ENCODE measurements at regions not wholly inside any gene's neighbourhood (a gene's known extent, or its start where the extent isn't known, plus 50 kb on each side); places are given as distances from the start of the nearest gene placed in this dataset.

DNA sequence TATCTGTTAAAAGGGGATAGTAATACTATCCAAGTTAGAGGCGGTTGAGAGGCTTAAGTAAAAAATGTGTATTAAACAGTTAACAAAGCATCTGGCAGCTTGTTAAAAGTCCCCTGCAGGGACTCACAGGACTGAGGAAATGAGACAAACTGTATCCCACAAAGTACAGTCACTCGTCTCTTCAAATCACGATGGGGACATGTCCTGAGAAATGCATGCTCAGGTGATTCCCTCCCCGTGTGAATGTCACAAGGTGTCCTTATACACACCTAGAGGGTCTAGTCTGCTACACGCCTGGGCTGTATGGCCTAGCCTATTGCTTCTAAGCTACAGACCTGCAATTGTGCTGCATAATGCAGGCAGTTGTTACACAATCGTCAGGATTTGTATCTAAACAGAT lies 237.0 kb downstream of the IRX2 start:
- H3K27ac Mint-ChIP-seq = peak overlapping the region; percentile 83
- Histone ChIP-seq H3K4me3 (no peak overlapping the region), H2AFZ (replicated peaks) (peak overlapping the region; percentile 3), H3K36me3 (no peaks in the 10 kb centered on the region), H4K20me1 (ENCODE audit: low read depth) (no peaks in the 10 kb centered on the region), H3K27me3 (no peaks in the 10 kb centered on the region), H3K27ac (no peak overlapping the region), H3K79me2 (ENCODE audit: low read depth) (no peaks in the 10 kb centered on the region), H3K9me3 (ENCODE audit: low read depth) (no peaks in the 10 kb centered on the region), H3K4me2 (no peak overlapping the region), H3F3A (ENCODE audit: low read depth) (no peaks in the 10 kb centered on the region), H3K9ac (no peak overlapping the region), H3K4me1 (peaks cover 23% of the 10 kb centered on the region)
- TF ChIP-seq EZH2phosphoT487 (IDR thresholded peaks at IDR 0.05) (no peak), EZH2 (IDR thresholded peaks at IDR 0.05) (no peak)
- TF ChIP-seq, protein P1, sequence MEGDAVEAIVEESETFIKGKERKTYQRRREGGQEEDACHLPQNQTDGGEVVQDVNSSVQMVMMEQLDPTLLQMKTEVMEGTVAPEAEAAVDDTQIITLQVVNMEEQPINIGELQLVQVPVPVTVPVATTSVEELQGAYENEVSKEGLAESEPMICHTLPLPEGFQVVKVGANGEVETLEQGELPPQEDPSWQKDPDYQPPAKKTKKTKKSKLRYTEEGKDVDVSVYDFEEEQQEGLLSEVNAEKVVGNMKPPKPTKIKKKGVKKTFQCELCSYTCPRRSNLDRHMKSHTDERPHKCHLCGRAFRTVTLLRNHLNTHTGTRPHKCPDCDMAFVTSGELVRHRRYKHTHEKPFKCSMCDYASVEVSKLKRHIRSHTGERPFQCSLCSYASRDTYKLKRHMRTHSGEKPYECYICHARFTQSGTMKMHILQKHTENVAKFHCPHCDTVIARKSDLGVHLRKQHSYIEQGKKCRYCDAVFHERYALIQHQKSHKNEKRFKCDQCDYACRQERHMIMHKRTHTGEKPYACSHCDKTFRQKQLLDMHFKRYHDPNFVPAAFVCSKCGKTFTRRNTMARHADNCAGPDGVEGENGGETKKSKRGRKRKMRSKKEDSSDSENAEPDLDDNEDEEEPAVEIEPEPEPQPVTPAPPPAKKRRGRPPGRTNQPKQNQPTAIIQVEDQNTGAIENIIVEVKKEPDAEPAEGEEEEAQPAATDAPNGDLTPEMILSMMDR (IDR thresholded peaks at IDR 0.05) = no peak
- H3K36me3 Mint-ChIP-seq = no peaks in the 10 kb centered on the region
- H3K4me1 Mint-ChIP-seq = peaks cover 50% of the 10 kb centered on the region
- peaks cover 7% of the 10 kb centered on the region for H3K27me3 Mint-ChIP-seq (ENCODE audit: insufficient read depth, low read depth)
- peak; percentile 28 for DNase-seq (ENCODE audit: low spot score)
- H3K4me3 Mint-ChIP-seq = no peak overlapping the region
- peaks cover 2% of the 10 kb centered on the region for H3K9me3 Mint-ChIP-seq

GRCh38 chr5:2511706-2512105 lies 239.8 kb downstream of the IRX2 start:
- H3K9ac ChIP-seq = no peak overlapping the region
- no peak for TF ChIP-seq EZH2phosphoT487 (IDR thresholded peaks at IDR 0.05)
- TF ChIP-seq EZH2 (IDR thresholded peaks at IDR 0.05) = no peak
- TF ChIP-seq, protein P1 (IDR thresholded peaks at IDR 0.05) = no peak
- H4K20me1 ChIP-seq (ENCODE audit: low read depth) = no peaks in the 10 kb centered on the region
- peaks cover 4% of the 10 kb centered on the region for H3K27me3 Mint-ChIP-seq (ENCODE audit: insufficient read depth, low read depth)
- H3K79me2 ChIP-seq (ENCODE audit: low read depth) = no peaks in the 10 kb centered on the region
- H3K27ac ChIP-seq = no peak overlapping the region
- no peaks in the 10 kb centered on the region for H3K36me3 ChIP-seq
- H3K27ac Mint-ChIP-seq = no peak overlapping the region
- H3K9me3 ChIP-seq (ENCODE audit: low read depth) = no peaks in the 10 kb centered on the region
- H3K4me2 ChIP-seq = no peak overlapping the region
- no peak overlapping the region for H2AFZ ChIP-seq (replicated peaks)
- no peaks in the 10 kb centered on the region for H3F3A ChIP-seq (ENCODE audit: low read depth)
- H3K4me1 ChIP-seq = peaks cover 23% of the 10 kb centered on the region
- H3K4me3 Mint-ChIP-seq = no peak overlapping the region
- H3K9me3 Mint-ChIP-seq = peaks cover 4% of the 10 kb centered on the region
- H3K4me3 ChIP-seq = no peak overlapping the region
- H3K27me3 ChIP-seq = no peaks in the 10 kb centered on the region
- H3K4me1 Mint-ChIP-seq = peaks cover 39% of the 10 kb centered on the region
- DNase-seq (ENCODE audit: low spot score) = no peak
- H3K36me3 Mint-ChIP-seq = no peaks in the 10 kb centered on the region

DNA sequence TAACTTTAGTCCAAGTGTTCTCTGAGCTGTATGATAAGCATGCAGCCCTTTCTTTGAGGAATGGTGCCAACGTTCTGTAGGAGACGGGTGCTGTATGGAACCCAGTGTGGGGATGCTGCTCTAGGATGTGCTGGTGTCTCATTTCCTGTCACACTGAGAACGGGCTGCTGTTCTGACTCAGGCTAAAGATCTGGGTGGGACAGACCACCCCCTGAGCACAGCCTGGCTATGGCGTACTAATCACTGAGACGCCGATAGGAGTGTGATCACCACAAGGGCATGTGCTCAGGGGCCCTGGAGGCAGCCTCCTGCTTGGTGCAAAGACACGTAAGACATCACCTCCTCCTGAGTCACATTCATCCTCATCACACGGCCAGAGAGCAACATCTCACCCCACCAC lies 240.4 kb downstream of the IRX2 start:
- H3K4me1 Mint-ChIP-seq = peaks cover 34% of the 10 kb centered on the region

DNA sequence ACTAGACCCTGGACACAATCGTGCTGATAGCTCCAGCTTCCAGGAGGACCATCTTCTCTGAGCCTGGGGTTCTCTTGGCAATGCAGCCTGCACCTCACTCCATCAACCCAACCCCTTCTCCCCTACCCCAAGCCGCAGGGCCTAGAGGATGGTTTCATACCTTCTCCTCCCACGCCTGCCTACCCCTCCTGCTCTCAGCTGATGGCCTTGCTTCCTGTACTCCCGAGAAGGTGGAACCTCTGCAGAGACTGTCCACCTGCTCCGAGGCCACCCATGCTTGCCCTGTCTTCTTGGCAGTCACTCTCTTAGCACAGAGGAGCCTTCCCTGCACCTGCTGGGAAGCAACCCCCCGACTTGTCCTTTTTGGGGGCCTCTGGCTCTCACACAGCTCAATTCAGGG lies 241.9 kb downstream of the IRX2 start:
- TF ChIP-seq EZH2 (IDR thresholded peaks at IDR 0.05) (no peak), EZH2phosphoT487 (IDR thresholded peaks at IDR 0.05) (no peak)
- TF ChIP-seq, protein P1 (IDR thresholded peaks at IDR 0.05) = no peak
- no peak overlapping the region for H3K4me2 ChIP-seq
- peaks cover 4% of the 10 kb centered on the region for H3K27me3 Mint-ChIP-seq (ENCODE audit: insufficient read depth, low read depth)
- DNase-seq (ENCODE audit: low spot score) = no peak
- no peaks in the 10 kb centered on the region for H3K9me3 ChIP-seq (ENCODE audit: low read depth)
- no peak overlapping the region for H3K9ac ChIP-seq
- no peak overlapping the region for H3K27ac ChIP-seq
- no peak overlapping the region for H2AFZ ChIP-seq (replicated peaks)
- H3K27me3 ChIP-seq = no peaks in the 10 kb centered on the region
- H3K9me3 Mint-ChIP-seq = peaks cover 4% of the 10 kb centered on the region
- peak overlapping the region; percentile 10 for H3K27ac Mint-ChIP-seq
- H3K36me3 ChIP-seq = no peaks in the 10 kb centered on the region
- peaks cover 6% of the 10 kb centered on the region for H3K4me1 ChIP-seq
- H3K4me3 ChIP-seq = no peak overlapping the region
- no peak overlapping the region for H3K4me3 Mint-ChIP-seq
- peaks cover 23% of the 10 kb centered on the region for H3K4me1 Mint-ChIP-seq
- H3K36me3 Mint-ChIP-seq = no peaks in the 10 kb centered on the region
- H4K20me1 ChIP-seq (ENCODE audit: low read depth) = no peaks in the 10 kb centered on the region
- H3K79me2 ChIP-seq (ENCODE audit: low read depth) = no peaks in the 10 kb centered on the region
- no peaks in the 10 kb centered on the region for H3F3A ChIP-seq (ENCODE audit: low read depth)

More for the DNA sequence above, 240.4 kb downstream of the IRX2 start:
- Histone ChIP-seq H3K4me1 (peaks cover 18% of the 10 kb centered on the region), H4K20me1 (ENCODE audit: low read depth) (no peaks in the 10 kb centered on the region), H2AFZ (replicated peaks) (no peak overlapping the region), H3K9me3 (ENCODE audit: low read depth) (no peaks in the 10 kb centered on the region), H3F3A (ENCODE audit: low read depth) (no peaks in the 10 kb centered on the region), H3K4me2 (no peak overlapping the region), H3K27ac (no peak overlapping the region), H3K79me2 (ENCODE audit: low read depth) (no peaks in the 10 kb centered on the region), H3K9ac (no peak overlapping the region), H3K4me3 (no peak overlapping the region), H3K27me3 (no peaks in the 10 kb centered on the region), H3K36me3 (no peaks in the 10 kb centered on the region)
- no peak for DNase-seq (ENCODE audit: low spot score)
- H3K27me3 Mint-ChIP-seq (ENCODE audit: insufficient read depth, low read depth) = peaks cover 4% of the 10 kb centered on the region
- no peak overlapping the region for H3K27ac Mint-ChIP-seq
- no peaks in the 10 kb centered on the region for H3K36me3 Mint-ChIP-seq
- no peak overlapping the region for H3K4me3 Mint-ChIP-seq
- no peak for TF ChIP-seq EZH2phosphoT487 (IDR thresholded peaks at IDR 0.05)
- H3K9me3 Mint-ChIP-seq = peaks cover 4% of the 10 kb centered on the region

Measured in neural progenitor cell (in vitro differentiated cells).